Fibroblast of villous mesenchyme (primary cell): ENCODE measurements at regions not wholly inside any gene's neighbourhood (a gene's known extent, or its start where the extent isn't known, plus 50 kb on each side); places are given as distances from the start of the nearest gene placed in this dataset.

Source experiments
- DNase-seq: peaks from one replicate; pipeline ENCODE4 v3.0.0-alpha.2; 2010; ENCODE audit warnings: low read depth
- H3K4me3 ChIP-seq: 2 replicates; pipeline ENCODE4 v1.5.1; 2011; ENCODE audit warnings: low read depth, mild to moderate bottlenecking, low read length
- TF ChIP-seq, protein P1 (sequence below): IDR thresholded peaks from 2 replicates; pipeline ENCODE4 v1.5.1; 2012; ENCODE audit warnings: low read depth, mild to moderate bottlenecking, low read length; ENCODE audit not compliant: insufficient read depth

DNA sequence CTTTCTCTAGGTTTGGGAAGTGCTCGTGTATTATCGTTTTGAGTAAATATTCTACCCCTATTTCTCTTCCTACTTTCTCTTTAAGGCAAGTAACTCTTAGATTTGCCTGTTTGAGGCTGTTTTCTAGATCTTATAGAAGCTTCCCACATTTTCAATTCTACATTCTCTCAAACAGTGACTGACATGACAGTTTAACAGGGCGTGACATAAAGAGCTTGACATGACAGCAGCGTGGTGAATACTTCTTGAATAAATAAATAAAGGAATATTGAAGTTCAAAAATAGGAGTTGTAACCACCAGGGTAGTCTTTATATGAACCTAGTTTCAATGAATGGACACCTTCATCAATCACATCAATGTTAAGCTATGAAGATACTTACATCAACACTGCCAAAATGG lies 162.0 kb downstream of the TRAM1L1 start:
- DNase-seq = no peak
- no peak overlapping the region for H3K4me3 ChIP-seq
- TF ChIP-seq, protein P1, sequence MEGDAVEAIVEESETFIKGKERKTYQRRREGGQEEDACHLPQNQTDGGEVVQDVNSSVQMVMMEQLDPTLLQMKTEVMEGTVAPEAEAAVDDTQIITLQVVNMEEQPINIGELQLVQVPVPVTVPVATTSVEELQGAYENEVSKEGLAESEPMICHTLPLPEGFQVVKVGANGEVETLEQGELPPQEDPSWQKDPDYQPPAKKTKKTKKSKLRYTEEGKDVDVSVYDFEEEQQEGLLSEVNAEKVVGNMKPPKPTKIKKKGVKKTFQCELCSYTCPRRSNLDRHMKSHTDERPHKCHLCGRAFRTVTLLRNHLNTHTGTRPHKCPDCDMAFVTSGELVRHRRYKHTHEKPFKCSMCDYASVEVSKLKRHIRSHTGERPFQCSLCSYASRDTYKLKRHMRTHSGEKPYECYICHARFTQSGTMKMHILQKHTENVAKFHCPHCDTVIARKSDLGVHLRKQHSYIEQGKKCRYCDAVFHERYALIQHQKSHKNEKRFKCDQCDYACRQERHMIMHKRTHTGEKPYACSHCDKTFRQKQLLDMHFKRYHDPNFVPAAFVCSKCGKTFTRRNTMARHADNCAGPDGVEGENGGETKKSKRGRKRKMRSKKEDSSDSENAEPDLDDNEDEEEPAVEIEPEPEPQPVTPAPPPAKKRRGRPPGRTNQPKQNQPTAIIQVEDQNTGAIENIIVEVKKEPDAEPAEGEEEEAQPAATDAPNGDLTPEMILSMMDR = no peak

DNA sequence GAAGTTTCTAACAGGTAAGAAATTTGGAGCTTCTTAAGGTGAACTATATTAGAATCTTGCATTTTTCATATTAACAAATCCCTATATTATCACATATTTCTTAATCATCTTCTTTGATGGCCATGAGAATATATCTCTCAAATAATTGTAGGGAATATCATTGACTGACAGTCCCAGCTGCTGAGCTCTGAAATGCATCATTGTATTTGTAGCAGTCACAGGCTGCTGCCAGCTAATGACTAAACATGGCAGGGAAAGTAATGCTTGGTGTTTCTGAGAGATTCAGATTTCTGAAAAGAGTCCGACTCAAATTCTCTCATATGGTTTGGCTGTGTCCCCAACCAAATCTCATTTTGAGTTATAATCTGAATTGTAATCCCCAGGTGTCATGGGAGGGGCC lies 171.9 kb downstream of the TRAM1L1 start:
- no peak overlapping the region for H3K4me3 ChIP-seq
- TF ChIP-seq, protein P1 = no peak
- no peak for DNase-seq

DNA sequence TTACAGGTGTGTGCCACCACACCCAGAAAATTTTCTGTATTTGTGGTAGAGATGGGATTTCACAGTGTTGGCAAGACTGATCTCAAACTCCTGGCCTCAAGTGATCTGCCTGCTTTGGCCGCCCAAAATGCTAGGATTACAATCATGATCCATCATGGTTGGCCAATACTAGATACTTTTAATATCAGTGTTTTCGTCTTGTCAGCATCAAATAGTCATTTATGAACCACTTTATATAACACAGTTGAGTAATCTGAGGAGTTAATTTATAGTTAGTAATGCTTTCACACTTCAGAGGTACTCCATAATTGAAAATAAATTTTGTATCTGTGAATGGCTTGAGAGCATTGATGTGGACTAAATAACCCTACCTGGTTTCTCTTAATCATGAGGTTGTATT lies 178.6 kb downstream of the TRAM1L1 start:
- TF ChIP-seq, protein P1 = no peak
- H3K4me3 ChIP-seq = no peak overlapping the region
- no peak for DNase-seq

DNA sequence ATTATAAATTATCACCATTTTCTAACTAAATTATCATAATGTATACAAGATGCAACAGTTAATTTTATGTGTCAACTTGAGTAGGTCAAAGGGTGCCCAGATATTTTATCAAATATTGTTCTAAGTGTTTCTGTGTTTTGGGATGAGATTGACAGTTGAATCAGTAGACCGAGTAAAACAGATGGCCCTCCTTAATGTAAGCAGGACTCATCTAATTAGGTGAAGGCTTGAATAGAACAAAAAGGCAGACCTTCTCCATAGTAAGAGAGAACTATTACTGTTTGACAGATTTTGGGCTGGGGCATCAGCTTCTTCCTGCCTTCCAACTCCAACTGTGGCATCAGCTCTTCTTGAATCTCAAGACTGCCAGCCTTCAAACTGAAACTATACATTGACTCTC lies 185.8 kb downstream of the TRAM1L1 start:
- DNase-seq = no peak
- no peak overlapping the region for H3K4me3 ChIP-seq
- TF ChIP-seq, protein P1 = no peak

DNA sequence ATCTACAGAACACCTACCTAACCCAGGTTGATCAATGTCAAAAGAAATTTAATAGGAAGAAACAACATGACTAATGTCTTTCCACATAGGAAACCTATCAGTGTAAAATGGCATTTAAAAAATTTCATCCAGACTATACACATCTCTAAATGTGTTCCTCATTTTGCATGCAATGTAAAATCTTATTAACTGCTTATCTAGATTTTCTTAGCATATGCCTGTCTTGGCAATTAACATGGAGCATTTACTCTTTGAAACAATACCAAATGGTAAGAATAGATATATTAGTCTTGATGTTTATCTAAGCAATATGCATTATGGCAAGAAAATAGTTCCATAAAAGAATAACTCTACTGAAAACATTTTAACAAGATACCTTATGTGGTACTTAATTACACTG lies 199.8 kb downstream of the TRAM1L1 start:
- no peak overlapping the region for H3K4me3 ChIP-seq
- no peak for DNase-seq
- TF ChIP-seq, protein P1 = no peak

DNA sequence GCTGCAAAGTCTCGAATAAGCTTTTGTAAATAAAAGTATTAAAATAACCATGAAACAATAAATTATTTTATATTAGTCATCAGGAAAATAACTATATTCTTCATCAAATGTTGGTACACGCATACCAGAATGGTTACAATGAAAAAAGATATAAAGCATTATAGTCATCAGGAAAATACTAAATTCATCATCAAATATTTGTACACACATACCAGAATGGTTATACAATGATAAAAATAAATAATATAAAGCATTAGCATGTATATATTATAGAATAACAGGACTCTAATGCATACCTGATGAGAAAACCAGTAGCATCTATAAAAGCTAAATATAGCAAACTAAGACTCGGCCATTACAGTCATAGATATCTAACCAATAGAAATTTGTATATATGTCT lies 202.9 kb downstream of the TRAM1L1 start:
- no peak overlapping the region for H3K4me3 ChIP-seq
- TF ChIP-seq, protein P1 = no peak
- no peak for DNase-seq

DNA sequence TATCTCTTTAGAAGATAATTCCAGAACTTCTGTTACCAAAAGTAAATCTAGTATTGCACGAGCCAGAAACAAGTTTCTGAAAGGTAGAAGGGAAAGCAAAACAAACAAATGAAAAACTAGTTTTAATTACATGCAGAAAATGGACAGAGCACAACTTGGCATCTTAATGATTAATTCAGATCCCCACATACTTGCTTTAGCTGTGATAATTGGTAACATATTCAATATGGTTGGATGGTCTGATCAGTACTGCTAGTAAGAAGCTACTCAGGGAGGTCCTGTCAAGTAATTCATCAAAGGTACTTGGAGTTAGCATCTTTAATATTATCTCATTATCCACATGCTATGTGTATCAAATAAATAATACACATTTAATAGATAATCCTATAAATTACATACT lies 204.3 kb downstream of the TRAM1L1 start:
- no peak overlapping the region for H3K4me3 ChIP-seq
- TF ChIP-seq, protein P1 = no peak
- no peak for DNase-seq
